GM18870 (cell line): ENCODE measurements at regions not wholly inside any gene's neighbourhood (a gene's known extent, or its start where the extent isn't known, plus 50 kb on each side); places are given as distances from the start of the nearest gene placed in this dataset.
A peak's percentile ranks its signal among the peaks of the same experiment; 100 is the strongest.

Experiments
- ATAC-seq: cut with Tn5 transposase; IDR thresholded peaks from one replicate; pipeline ENCODE4 v1.9.1; 2021; ENCODE audit warnings: moderate library complexity; ENCODE audit not compliant: unreplicated experiment

DNA sequence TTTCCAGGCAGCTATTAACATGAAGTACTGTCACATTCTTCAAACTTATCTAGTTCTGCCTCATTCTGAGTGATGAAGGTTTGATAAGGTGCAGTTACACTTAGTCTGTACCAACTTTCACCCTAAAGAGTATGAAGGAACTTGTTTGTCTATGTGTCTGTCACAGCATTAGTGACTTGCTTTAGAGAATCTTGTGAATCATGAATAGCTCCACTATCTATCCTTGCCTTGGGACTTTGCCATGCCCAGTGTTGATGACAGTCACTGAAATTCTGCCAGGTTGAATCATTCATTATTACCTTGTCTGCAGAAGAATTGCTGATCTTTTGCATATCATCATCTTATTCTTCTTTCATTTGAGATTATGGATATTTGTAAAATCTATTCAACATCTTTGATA is 50.9 kb upstream of the A1CF start:
- ATAC-seq = no peak

DNA sequence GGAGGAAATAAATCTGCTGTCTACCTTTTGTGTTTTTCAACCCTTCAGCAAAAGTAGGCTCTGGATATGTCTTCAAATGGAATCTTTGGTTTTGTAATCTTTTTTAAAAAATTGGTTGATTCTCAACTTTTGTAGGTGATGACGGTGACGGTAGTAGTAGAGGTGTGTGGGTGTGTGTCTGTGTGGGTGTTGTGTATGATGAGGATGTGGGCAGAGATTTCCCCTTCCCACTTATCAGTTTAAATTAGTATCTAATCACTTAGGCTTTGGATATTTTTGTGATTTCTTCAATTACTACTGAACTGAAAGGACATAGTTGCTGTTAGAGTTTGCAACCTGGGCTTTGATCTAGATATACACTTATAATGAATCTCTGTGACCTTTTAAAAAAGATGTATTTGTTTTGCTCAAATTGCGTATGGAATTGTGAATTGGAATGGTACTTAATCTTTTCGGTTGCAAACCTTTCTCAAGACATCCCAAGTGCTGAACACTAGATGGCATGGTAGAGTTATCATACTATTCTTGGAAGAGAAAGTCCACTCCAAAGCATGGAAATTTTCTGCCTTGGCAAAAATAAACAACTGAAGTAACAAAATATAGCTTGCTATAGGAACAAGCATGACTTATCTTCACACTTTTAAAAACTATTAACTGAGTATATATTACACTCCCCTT is 51.9 kb upstream of the A1CF start:
- no peak for ATAC-seq

DNA sequence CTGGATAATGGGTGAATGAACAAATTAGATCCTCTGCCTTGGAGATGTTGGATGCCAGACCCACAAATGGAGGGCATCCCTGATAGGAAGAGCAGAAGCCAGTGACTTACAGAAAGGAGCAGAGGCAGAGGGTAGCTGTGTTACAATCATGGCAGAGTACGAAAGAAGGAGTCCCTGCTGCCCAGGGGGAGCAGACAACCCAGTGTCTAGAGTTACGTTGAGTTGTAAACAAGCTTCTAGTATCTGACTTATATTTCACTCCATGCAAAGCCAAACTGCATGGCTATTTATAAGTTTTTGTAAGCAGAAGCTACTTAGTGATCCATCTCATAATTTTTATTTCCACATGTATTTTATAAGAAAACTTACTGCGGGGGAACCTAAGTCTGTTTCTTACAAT is 56.2 kb upstream of the A1CF start:
- ATAC-seq = no peak

DNA sequence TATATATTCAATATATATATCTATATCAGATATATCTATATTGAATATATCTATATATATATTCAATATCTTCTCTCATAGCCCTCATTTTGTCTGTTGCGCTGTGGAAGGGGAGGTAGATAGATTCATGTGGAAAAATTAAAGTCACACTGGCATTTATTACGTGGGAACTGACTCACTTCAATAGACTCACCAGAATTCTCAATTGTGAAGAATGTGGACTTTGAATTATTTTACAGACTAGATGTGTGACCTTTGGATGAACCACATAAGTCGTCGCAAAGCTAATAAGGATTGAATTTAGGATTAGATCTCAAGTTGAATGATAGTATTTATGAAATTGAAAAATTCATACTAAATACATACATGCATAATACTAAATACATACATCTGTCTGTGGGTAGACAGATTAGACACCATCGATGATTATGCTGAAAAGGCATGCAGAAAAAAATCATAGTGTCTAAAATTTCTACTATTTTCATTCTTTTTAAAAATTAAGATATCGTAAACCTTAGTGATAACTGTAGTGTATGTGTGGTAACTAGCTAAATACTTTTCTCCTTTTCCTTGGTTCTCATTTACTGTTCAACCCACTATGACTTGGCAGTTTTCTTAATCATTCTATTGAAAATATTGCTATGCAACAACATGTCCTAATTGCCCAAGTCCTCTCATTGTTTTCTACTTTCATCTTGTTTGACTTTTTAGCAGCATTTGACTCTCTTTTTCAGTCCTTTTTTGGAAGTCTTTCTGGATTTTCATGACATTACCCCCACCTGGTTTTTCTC is 61.8 kb upstream of the A1CF start:
- no peak for ATAC-seq

DNA sequence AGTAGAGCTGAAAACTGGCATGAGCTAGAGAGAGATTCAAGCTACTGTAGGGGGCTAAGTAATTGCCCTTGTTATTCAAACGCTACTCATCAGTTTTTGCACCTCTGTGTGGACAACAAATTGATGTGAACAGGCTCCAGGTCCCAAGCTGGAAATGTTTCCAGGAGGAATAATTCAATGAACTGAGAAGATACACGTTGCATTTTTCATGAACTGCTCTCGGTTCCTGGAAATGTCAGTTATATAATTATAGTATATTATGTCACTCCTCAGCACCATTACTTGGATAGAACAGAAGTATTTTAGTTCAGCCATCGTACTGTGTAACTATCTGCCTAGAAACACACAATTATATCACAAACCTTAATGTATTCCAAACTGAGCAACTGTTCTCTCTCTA is 65.9 kb upstream of the A1CF start:
- no peak for ATAC-seq

DNA sequence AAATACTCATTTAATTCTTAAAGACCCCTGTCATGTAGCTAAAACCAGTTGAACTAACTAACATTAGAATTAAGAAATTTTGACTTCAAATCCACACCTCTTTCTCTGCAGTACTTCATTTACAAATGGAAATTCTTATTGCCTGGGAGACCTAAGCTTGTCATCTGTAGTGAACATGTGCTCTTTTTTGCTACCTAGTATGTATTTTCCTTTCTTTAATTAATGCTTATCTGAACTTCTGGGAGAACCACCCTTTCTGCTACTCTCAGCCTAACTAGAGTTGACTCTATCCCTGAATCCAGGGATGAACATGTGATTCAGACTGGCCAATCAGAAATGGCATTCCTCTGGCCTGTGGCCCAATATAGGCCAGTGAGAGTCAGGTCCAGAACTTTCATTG is 75.9 kb upstream of the A1CF start:
- no peak for ATAC-seq

DNA sequence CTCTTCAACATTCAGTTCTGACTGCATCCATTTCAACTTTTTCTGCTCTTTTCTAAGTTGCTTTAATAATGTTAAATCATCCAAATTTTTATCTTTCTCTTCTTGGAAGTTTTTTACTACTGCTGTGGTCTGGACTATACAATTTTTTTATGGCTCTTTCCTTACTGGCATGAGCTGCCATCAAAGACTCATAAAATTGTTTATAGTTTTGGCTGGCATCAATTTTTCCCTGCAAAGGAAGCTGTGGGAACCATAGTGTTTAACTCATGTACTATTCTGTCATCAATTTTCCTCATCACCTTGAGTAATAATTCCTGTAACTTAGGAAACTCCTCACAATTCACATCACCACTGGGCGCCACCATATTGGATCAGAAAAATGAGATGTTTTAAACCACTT is 77.6 kb upstream of the A1CF start:
- ATAC-seq = no peak

DNA sequence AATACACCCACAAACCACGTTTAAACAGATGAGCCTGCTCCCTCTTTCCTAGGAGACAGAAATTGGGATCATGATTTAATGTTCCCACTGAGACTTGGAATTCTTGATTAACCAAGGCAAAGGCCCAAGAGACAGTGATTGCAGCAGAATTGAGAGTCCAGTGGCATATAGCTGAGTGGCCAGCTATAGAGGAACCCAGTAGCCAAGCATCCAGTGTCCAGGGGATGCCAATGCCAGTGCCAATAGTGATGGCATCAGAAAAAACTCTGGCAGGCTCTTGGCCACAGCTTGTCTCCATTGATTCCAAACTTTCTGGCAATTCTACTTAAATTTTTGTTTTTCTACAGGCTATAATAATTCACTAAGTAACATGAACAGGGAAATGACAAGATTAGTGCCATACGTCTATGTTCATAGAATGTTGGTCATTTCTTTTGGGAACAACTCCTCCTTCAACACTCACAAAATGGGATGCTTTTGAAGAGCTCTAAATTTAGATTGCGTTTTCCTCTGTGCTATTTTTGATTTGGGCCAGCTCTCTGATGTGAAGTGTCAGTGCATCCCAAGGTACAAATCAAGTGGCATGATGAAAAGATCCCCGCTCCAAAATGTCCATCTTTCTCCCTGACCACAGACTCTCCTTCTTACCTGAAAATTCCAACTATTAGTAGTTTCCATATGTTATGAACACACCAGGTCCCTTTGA is 83.1 kb upstream of the A1CF start:
- ATAC-seq = no peak

DNA sequence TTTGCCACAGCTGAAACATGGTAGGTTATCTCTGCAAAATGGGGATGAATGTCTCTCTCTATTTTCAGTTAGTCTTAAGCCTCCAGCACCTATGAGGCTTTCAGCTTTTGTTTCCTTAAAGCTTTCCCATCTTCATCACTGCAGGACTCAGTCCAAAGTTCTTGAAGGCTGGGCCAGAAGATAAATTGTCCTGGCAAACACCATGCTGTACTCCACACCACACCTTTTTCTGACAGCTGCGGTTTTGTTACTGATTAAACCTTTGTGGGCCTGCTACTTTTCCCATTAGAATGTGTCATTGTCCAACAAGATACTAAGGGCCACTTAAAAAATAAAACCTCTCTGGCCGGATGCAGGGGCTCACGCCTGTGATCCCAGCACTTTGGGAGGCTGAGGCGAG is 87.2 kb upstream of the A1CF start:
- ATAC-seq = peak; percentile 49

DNA sequence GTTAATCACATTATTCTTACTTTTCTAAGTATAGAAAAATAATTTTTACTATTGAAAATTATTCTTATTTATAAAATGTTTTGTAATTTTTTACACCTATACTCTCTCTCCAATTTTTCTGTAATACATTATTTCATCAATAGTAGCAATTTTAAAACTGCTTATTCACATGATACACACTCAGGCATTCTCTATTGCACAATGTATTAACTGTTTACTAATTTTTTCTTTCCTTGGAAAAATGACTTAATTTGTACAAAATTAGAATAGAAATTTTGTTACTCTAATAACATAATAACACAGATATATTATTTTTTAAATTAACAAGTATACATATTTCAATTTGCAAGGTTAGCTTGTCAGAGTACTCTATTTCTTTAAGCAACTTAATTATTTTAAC is 92.9 kb upstream of the PRKG1 start:
- no peak for ATAC-seq

DNA sequence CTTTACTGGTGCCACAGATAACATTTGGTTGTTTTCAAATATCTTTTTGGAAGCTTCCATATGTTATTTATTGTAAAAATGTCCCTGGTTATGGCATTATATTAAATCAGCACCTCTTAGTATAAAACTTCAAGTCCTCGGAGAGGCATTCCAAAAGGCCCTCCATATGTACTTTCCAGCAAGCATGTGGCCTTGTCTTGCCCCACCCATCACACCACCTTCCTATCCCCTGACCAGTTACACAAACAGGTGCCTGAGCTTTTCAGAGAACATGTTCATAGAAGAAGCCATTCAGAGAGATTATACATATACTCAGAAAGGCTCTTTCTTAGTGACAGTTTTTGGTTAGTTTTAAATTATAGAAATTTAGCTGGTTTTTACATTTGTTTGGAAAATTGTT is 92.4 kb upstream of the PRKG1 start:
- no peak for ATAC-seq

DNA sequence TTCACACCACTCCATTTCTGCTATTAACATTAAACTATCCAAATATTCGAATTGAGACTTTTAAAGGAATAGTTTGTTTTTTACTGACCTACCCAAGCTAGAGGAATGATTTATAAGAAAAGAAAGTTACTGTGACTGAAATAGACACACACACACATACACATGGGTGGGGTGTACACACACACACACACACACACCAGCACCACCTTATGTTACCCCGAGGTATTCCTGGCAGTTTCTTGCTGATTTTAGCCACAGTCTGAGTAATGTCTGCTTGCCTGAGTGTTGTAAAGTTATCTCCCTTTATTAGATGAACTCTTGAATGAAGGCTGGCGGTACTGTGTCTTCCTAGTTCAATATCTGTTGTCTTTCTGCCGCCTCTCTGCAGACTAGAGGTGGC is 91.3 kb upstream of the PRKG1 start:
- no peak for ATAC-seq

DNA sequence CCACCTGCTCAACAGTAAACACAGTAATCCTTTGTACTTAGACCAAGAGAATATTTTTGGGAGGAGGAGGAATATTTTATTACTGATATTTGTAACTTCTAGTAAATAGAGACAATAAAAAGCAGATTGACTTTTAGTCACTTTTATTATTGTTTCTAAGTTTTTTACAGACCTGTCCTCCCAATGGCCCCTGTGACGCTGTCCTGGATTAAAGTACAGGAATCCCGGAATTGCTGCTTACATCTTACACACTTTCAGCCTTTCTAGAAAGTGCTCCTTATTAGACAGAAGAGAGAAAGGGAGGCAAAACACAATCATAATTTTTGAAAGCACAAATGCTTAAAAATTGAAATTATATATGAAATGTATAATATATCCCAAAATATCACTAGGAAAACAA is 86.4 kb upstream of the PRKG1 start:
- no peak for ATAC-seq

DNA sequence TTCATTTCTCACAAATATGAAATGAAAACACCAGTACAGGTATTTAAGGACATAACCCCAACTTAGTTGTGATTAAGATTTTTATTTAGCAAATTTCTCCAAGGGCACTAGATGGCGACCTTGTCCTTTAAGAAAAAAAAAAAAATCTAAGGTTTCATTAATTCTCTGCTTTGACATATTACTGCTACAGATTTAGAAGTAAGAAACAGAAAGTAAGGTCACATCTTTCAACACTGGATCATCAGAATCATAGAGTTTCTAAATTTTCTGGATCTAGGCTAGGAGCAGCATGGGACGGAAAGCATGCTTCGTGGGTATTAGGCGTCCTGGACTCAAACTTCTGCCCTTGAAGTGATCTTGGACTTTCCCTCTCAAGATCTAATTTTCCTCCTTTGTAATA is 85.5 kb upstream of the PRKG1 start:
- ATAC-seq = no peak

DNA sequence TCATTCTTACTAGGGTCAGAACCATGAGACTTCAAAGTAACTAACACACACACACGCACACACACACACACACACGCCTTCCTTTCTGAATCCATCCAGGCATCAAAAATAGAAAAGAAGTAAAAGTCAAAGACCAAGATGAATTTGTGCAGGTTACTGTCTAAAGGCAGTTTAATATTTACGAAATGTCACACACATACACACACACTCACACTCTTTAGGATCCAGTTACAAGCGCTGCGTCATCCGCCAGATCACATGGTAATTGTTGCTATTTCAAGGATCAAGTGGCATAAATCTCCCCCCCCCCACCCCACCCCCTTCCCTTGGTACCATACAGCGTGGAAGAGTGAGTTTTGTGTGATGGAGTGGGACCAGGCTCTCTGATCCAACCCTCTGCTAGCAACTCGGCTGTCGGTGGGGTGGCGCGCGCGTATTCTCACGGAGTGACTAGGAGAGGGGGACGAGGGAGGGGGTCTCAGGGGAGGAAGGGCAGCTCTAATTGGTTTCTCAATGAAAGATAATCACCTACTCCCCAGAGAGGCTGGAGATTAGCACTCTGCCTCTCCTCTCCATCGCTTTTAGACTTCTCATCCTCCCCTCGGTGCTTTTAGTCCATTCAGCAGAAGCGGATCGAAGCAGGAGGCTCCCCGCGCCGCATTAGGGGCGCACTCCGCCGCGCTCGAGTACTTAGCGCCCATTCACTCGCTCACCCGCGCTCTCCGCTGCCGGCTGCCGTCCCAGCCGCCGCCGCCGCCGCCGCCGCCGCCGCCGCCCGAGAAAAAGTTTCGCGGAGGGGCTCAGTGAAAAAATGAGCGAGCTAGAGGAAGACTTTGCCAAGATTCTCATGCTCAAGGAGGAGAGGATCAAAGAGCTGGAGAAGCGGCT is 83.5 kb upstream of the PRKG1 start:
- no peak for ATAC-seq

DNA sequence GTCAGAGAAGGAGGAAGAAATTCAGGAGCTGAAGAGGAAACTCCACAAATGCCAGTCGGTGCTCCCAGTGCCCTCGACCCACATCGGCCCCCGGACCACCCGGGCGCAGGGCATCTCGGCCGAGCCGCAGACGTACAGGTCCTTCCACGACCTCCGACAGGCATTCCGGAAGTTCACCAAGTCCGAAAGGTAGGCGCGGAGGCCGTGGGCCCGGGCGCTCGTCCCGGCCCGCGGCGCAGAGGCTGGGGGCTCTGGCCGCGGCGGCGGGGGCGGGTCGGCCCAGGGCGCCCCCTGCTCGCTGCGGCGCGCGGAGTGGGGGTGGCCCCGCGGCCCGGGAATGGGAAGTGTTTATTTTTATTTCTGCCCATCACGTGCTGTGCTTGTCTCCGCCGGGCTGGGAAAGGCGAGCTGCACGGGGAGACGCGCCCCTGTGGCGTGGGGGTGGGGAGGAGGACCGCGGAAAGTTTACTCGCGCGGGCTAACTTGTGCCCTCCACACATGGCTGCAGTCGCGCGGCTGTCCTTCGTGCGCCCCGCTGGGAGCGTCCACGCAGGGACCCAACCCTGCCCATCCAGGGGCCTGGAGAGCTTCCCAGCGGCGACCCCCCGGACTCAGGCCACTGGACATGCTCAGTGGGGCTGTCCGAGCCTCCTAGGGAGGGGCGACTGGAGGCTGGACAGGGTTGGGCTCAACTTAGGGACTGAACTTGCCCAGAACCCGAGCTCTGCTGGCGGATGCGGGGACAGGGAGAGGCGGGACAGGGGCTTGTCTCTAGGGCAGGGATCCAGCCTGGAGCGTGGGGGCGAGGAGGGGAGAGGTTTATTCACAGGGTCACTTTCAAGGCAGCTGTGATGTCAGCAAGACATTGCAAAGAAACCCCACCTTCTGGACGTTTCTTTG is 82.6 kb upstream of the PRKG1 start:
- no peak for ATAC-seq

DNA sequence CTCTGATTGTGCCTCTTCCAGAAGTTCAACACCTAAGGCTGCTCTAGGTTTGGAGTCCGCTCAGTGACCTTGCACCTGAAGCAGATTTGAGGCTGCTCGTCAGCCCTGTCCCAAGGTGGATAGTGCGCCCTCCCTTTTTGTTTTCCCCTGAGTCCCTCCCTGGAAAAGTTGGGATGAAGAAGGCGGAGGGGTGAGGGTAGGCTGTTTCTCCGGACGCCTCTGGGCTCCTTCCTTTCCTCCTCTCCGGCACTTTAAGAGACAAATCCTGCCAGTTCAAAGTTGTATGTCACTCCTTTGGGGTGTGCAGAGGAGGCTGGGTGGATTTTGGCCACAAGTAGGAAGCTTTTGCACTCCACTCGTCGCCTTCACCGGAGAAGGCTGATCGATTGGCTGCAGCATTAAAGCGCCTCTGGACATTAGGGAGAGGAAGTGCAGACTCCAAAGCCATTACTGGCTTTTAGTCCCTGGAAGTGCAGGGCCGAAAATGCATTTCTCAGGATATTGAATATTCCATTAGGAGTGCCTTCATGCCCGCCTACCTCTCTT is 81.9 kb upstream of the PRKG1 start:
- ATAC-seq = no peak

DNA sequence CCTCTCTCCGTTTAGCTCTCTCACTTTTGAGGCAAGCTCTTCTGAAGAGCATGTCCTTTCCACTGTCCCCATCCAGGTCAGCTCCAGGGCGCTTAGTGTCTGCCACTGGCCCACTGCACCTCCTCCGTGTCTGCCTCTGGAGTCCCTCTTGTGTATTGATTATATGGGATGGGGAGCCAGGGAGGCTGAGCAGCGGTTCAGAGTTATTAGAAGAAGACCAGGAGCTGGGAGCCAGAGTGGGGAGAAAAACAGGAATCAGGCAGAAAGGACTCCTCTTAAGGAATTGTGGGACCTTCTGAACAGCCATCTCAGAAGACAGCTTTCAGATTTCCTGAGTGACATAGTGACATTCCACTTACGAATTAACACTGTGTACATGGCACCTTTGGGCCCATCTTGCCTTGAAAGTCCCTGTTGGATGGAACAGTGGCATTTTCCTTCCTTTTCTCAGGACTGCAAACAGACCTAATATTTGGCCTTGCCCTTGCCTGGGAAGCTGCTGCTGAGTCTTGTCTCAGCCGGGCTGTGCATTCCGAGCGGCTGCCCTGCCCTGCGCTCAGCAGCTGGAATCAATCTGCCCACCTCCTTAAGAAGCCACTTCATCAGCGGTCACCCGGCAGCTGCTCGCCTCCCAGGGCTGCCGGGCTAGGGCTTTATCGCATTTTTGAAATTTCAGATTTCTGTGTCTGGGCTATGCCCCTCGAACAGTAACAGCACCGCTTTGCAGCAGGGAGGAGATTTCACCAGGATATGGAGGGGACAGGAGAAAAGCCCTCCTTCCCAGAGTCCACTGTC is 81.1 kb upstream of the PRKG1 start:
- ATAC-seq = no peak

DNA sequence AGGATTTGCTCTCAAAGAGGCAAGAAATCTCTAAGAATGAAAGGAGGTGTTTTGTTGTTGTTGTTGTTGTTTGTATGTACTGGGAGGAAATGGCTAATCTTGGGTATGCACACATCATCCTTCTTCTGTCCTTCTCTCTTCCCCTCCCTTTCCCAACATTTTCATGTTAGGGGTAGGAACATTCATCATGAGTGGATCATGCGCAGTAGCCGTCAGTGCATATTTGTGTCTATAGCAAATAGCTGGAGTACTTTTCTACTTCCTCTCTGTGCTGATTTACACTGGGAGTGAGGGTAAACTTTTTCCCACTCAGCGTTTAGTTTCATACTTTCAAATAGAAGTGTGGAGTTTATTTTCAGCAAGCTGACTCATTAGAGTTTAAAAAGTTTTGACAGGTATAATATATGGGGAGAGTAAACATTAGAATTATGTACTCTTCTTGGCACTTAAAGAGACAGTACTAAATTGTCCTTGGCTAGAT is 80.5 kb upstream of the PRKG1 start:
- ATAC-seq = no peak
